Stimulated activated CD4-positive, alpha-beta T cell treated with anti-CD3 and anti-CD28 coated beads, Interleukin-4, amount 100 ng/mL, for 1 hour (primary cell): ENCODE measurements at regions not wholly inside any gene's neighbourhood (a gene's known extent, or its start where the extent isn't known, plus 50 kb on each side); places are given as distances from the start of the nearest gene placed in this dataset.

Experiments
- DNase-seq: peaks from one replicate; pipeline ENCODE4 v3.0.0-alpha.2; 2020

DNA sequence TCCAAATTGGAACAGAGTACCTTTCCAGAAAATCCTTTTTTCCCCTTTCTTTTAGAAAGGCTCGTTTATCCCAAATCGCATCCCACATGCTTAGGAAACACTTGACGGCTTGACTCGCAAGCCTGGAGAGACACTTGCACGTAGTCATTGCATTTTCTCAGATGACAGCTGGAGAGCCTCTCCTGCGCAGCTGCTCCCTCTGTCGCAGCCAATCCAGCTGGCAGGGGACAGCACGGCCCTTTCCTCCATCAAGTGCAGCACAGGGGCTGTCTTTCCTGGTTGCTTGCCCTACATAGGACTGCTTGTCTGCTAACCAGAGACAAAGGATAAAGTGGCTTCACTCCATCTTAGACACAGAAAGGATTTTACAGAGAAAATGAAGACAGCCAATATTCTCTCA, 77.6 kb upstream of the RGS17 start:
- DNase-seq: no peak

- no peak for DNase-seq
These were observed 76.5 kb upstream of the RGS17 start for GRCh38 chr6:153207617-153208016.

DNA sequence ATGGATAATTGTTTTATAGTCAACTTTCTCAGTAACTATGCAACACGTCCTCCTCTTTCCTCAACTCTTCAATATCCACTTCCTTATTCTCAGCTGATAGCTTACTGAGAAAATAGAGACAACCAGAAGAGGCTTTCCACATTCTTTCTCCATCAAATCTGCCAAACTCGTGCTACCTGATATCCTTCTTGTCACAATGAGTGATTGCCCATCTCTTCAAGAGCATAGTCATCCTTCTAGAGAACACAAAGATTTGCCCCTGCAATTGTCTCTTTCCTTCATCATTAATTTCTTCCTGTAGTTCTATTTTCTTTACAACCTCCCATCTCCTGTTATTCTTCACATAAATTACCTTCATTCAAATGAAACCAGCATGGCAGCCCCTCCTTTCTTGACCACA, 75.9 kb upstream of the RGS17 start:
- DNase-seq: no peak

GRCh38 chr6:153192943-153193885, 62.1 kb upstream of the RGS17 start:
- DNase-seq: no peak

DNA sequence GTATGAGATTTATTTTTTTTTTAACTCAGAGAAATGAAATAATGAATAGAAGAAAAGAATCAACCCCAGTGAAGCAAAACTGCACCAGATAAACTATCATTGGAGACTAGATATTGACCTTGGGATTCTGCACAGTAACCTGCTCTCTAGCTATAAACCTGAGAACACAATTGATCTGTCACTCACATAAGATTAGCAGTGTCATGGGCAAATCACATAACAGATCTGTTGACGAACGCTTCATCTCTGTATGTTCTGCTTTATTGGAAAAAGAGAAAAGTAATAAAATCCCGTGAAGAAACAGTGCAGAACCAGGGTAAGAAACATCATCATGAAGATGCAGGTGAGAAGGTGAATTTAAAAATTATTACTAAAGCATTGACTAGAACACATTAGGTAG, 52.8 kb upstream of the RGS17 start:
- no peak for DNase-seq
